Eye (tissue), 1 donor: ENCODE measurements at regions not wholly inside any gene's neighbourhood (a gene's known extent, or its start where the extent isn't known, plus 50 kb on each side); places are given as distances from the start of the nearest gene placed in this dataset.

Source experiments
- DNase-seq: peaks from one replicate; pipeline ENCODE4 v3.0.0-alpha.2; 2015

GRCh38 chr3:18295171-18295920, 129.8 kb downstream of the SATB1 start:
- no peak for DNase-seq

- no peak for DNase-seq
Measured at GRCh38 chr3:18290157-18290556, 135.0 kb downstream of the SATB1 start.

- no peak for DNase-seq
Measured at GRCh38 chr3:18288243-18288642, 136.9 kb downstream of the SATB1 start.

- no peak for DNase-seq
Measured at GRCh38 chr3:18284716-18285115, 140.4 kb downstream of the SATB1 start.

- DNase-seq: no peak
Measured at GRCh38 chr3:18283680-18284079, 141.5 kb downstream of the SATB1 start.

- no peak for DNase-seq
Measured at GRCh38 chr3:18282507-18282906, 142.6 kb downstream of the SATB1 start.

- no peak for DNase-seq
Measured at GRCh38 chr3:18279226-18279737, 145.9 kb downstream of the SATB1 start.

GRCh38 chr3:18264853-18265252, 160.3 kb downstream of the SATB1 start:
- DNase-seq: no peak

- DNase-seq: no peak
Measured at GRCh38 chr3:18264361-18264760, 160.8 kb downstream of the SATB1 start.

- no peak for DNase-seq
Measured at GRCh38 chr3:18258492-18258891, 166.6 kb downstream of the SATB1 start.

- DNase-seq: no peak
Measured at GRCh38 chr3:18252578-18252977, 172.6 kb downstream of the SATB1 start.

GRCh38 chr3:18250991-18251390, 174.1 kb downstream of the SATB1 start:
- DNase-seq: no peak

- no peak for DNase-seq
Measured at GRCh38 chr3:18249126-18249525, 176.0 kb downstream of the SATB1 start.

GRCh38 chr3:18247776-18248310, 177.3 kb downstream of the SATB1 start:
- no peak for DNase-seq

- DNase-seq: no peak
Measured at GRCh38 chr3:18247139-18247695, 177.9 kb downstream of the SATB1 start.

GRCh38 chr3:18246336-18247060, 178.6 kb downstream of the SATB1 start:
- no peak for DNase-seq

GRCh38 chr3:18245721-18246120, 179.4 kb downstream of the SATB1 start:
- no peak for DNase-seq

GRCh38 chr3:18241837-18242236, 183.3 kb downstream of the SATB1 start:
- DNase-seq: no peak

- no peak for DNase-seq
Measured at GRCh38 chr3:18239674-18240073, 185.5 kb downstream of the SATB1 start.

- no peak for DNase-seq
Measured at GRCh38 chr3:18238746-18239331, 186.3 kb downstream of the SATB1 start.

- no peak for DNase-seq
Measured at GRCh38 chr3:18238332-18238731, 186.8 kb downstream of the SATB1 start.

- no peak for DNase-seq
Measured at GRCh38 chr3:18237251-18238005, 187.7 kb downstream of the SATB1 start.
